Endothelial cell of umbilical vein (primary cell): ENCODE measurements at regions not wholly inside any gene's neighbourhood (a gene's known extent, or its start where the extent isn't known, plus 50 kb on each side); places are given as distances from the start of the nearest gene placed in this dataset.

Source experiments
- BruUV-seq: library from RNA; stranded (reverse); fragments of 400-500 nt; replicated peaks from 2 replicates; lab custom pipeline; 2021; lab: Mats Ljungman, UMichigan
- CTCF ChIA-PET: fragments of 300-600, 350-600 bp; sonication (Branson Sonifier 250); formaldehyde crosslinking; loops from one replicate; lab custom pipeline; 2021; ENCODE audit warnings: antibody characterized with exemption, inconsistent platforms; lab: Charles Lee
- POLR2A ChIA-PET: fragments of 300-600, 350-600 bp; sonication (Branson Sonifier 250); formaldehyde crosslinking; loops from one replicate; lab custom pipeline; 2021; ENCODE audit warnings: antibody characterized with exemption, inconsistent platforms; lab: Charles Lee
- DNase-seq: peaks from one replicate; pipeline ENCODE4 v3.0.0-alpha.2; 2011; ENCODE audit warnings: low read depth, low spot score
- FAIRE-seq: peaks from 2 replicates; lab custom pipeline; 2011; peaks lifted over from hg19 to GRCh38; lab: Jason Lieb, UNC
- H2AFZ ChIP-seq: 2 replicates; pipeline ENCODE4 v1.6.0; 2012; ENCODE audit warnings: low read depth, low read length, control low read depth, inconsistent platforms
- H3K27ac ChIP-seq: 2 replicates; pipeline ENCODE4 v1.5.1; 2011; ENCODE audit warnings: low read depth, mild to moderate bottlenecking, control low read depth, low read length, moderate library complexity; ENCODE audit not compliant: insufficient read depth
- H3K27me3 ChIP-seq, 2 experiments: 2 replicates each; pipeline versions ENCODE4 v1.6.0 to v1.6.1; 2011; ENCODE audit warnings: low read length in 2 of 2, mixed read lengths in 1 of 2; ENCODE audit not compliant: control insufficient read depth in 2 of 2, insufficient read depth in 2 of 2
- H3K36me3 ChIP-seq, 2 experiments: 2 replicates in 1 of 2; 3 replicates in 1 of 2; pipeline ENCODE4 v1.5.1; 2011; ENCODE audit warnings: low read length in 2 of 2, mild to moderate bottlenecking in 1 of 2, moderate library complexity in 1 of 2; ENCODE audit not compliant: control insufficient read depth in 2 of 2, insufficient read depth in 2 of 2; ENCODE audit errors: extremely low read depth in 1 of 2
- H3K4me1 ChIP-seq: 3 replicates; pipeline ENCODE4 v1.5.1; 2011; ENCODE audit warnings: mild to moderate bottlenecking, low read length; ENCODE audit not compliant: control insufficient read depth, insufficient read depth; ENCODE audit errors: extremely low read depth
- H3K4me2 ChIP-seq: 2 replicates; pipeline ENCODE4 v1.6.1; 2011; ENCODE audit warnings: low read length, control low read depth, mixed read lengths; ENCODE audit not compliant: insufficient read depth
- H3K4me3 ChIP-seq, 3 experiments: fragments of 200-600 bp in 1 of 3; sonication (generic), shearing (Covaris generic) in 1 of 3; replicated peaks in 1 of 3; 2 replicates each; pipeline ENCODE4 v1.5.1; 2011 to 2016; ENCODE audit warnings: control low read depth in 3 of 3, low read length in 3 of 3, mild to moderate bottlenecking in 2 of 3, inconsistent platforms in 1 of 3, low read depth in 1 of 3, moderate library complexity in 1 of 3; ENCODE audit not compliant: insufficient read depth in 1 of 3
- H3K79me2 ChIP-seq: 2 replicates; pipeline ENCODE4 v1.6.0; 2012; ENCODE audit warnings: low read length, inconsistent platforms; ENCODE audit not compliant: control insufficient read depth, insufficient read depth
- H3K9ac ChIP-seq: replicated peaks from 2 replicates; pipeline ENCODE3; 2011; ENCODE audit warnings: low read length, control low read depth; ENCODE audit not compliant: insufficient read depth; ENCODE audit errors: extremely low read depth
- H3K9me1 ChIP-seq: replicated peaks from 3 replicates; pipeline ENCODE4 v1.6.0; 2011; ENCODE audit warnings: mild to moderate bottlenecking, low read length; ENCODE audit not compliant: control insufficient read depth, insufficient read depth; ENCODE audit errors: extremely low read depth
- H3K9me3 ChIP-seq: replicated peaks from 2 replicates; pipeline ENCODE4 v1.5.1; 2012; ENCODE audit warnings: low read length, inconsistent platforms; ENCODE audit not compliant: control insufficient read depth, insufficient read depth
- H4K20me1 ChIP-seq: replicated peaks from 2 replicates; pipeline ENCODE3; 2011; ENCODE audit warnings: mild to moderate bottlenecking, low read length; ENCODE audit not compliant: control insufficient read depth, insufficient read depth; ENCODE audit errors: extremely low read depth
- EZH2 ChIP-seq: IDR thresholded peaks from 2 replicates; pipeline ENCODE4 v1.6.1; 2012; ENCODE audit warnings: borderline replicate concordance, low read depth, mild to moderate bottlenecking, moderate library complexity, low read length, inconsistent platforms; ENCODE audit not compliant: severe bottlenecking
- FOS ChIP-seq: IDR thresholded peaks from 2 replicates; pipeline ENCODE4 v1.6.1; 2011; ENCODE audit warnings: mild to moderate bottlenecking, low read length, moderate library complexity, borderline replicate concordance; ENCODE audit not compliant: insufficient read depth
- GATA2 ChIP-seq: IDR thresholded peaks from 2 replicates; pipeline ENCODE4 v1.7.0; 2011; ENCODE audit warnings: low read depth, mild to moderate bottlenecking, moderate library complexity, mixed read lengths, low read length; ENCODE audit not compliant: insufficient read length, insufficient read depth
- JUN ChIP-seq: IDR thresholded peaks from 2 replicates; pipeline ENCODE4 v1.6.1; 2011; ENCODE audit warnings: borderline replicate concordance, low read depth; ENCODE audit not compliant: insufficient read length, insufficient read depth
- MYC ChIP-seq: IDR thresholded peaks from one replicate; pipeline ENCODE4 v1.6.1; 2011; ENCODE audit warnings: mild to moderate bottlenecking, low read depth, low read length
- POLR2A ChIP-seq: IDR thresholded peaks from 2 replicates; pipeline ENCODE4 v1.6.1; 2012; ENCODE audit warnings: low read depth, mild to moderate bottlenecking, control low read depth, low read length
- POLR2AphosphoS5 ChIP-seq: IDR thresholded peaks from 2 replicates; pipeline ENCODE4 v1.6.1; 2012; ENCODE audit warnings: low read depth, mild to moderate bottlenecking, control low read depth, low read length, moderate library complexity; ENCODE audit not compliant: insufficient read depth
- dilution Hi-C: fragments of 300-500 bp; cut with MboI; formaldehyde crosslinking; loops from one replicate; pipeline ENCODE4 v1.15.0; 2019; ENCODE audit warnings: low sequenced_read_pairs; ENCODE audit not compliant: extremely low pct_ligation_motif_present
- intact Hi-C: fragments of 100-400 bp; cut with micrococcal nuclease; formaldehyde crosslinking; loops from one replicate; pipeline ENCODE4 v1.10.0; 2022
- TF ChIP-seq, protein P1 (sequence below): IDR thresholded peaks from 2 replicates; pipeline ENCODE4 v1.6.1; 2011; ENCODE audit not compliant: insufficient read depth, insufficient read length
- TF ChIP-seq, protein P2 (sequence below), 2 donors: IDR thresholded peaks; 1 replicate in 1 of 2; 2 replicates in 1 of 2; pipeline ENCODE4 v1.5.1; 2011; ENCODE audit warnings: low read length in 2 of 2, mild to moderate bottlenecking in 2 of 2, moderate library complexity in 2 of 2, control low read depth in 1 of 2, inconsistent platforms in 1 of 2, low read depth in 1 of 2; ENCODE audit not compliant: insufficient read depth in 1 of 2; ENCODE audit errors: extremely low read depth in 1 of 2

DNA sequence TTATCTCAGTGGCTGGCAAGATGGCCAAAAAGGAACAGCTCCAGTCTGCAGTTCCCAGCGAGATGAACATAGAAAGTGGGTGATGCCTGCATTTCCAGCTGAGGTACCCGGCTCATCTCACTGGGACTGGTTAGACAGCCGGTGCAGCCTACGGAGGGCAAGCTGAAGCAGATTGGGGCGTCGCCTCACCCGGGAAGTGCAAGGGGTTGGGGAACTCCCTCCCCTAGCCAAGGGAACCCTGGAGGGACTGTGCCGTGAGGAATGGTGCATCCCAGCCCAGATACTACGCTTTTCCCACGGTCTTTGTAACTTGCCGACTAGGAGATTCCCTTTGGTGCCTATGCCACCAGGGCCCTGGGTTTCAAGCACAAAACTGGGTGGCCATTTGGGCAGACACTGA lies 324.7 kb downstream of the GJA1 start:
- dilution Hi-C loops = no loop called here
- DNase-seq = no peak

More for the DNA sequence above, 324.7 kb downstream of the GJA1 start:
- no peak for TF ChIP-seq FOS
- TF ChIP-seq JUN = no peak
- TF ChIP-seq MYC = no peak
- no peak for TF ChIP-seq GATA2
- no peak for TF ChIP-seq POLR2AphosphoS5
- TF ChIP-seq POLR2A = no peak
- no peak for TF ChIP-seq EZH2
- TF ChIP-seq, protein P1, sequence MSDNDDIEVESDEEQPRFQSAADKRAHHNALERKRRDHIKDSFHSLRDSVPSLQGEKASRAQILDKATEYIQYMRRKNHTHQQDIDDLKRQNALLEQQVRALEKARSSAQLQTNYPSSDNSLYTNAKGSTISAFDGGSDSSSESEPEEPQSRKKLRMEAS = no peak
- TF ChIP-seq, protein P2, sequence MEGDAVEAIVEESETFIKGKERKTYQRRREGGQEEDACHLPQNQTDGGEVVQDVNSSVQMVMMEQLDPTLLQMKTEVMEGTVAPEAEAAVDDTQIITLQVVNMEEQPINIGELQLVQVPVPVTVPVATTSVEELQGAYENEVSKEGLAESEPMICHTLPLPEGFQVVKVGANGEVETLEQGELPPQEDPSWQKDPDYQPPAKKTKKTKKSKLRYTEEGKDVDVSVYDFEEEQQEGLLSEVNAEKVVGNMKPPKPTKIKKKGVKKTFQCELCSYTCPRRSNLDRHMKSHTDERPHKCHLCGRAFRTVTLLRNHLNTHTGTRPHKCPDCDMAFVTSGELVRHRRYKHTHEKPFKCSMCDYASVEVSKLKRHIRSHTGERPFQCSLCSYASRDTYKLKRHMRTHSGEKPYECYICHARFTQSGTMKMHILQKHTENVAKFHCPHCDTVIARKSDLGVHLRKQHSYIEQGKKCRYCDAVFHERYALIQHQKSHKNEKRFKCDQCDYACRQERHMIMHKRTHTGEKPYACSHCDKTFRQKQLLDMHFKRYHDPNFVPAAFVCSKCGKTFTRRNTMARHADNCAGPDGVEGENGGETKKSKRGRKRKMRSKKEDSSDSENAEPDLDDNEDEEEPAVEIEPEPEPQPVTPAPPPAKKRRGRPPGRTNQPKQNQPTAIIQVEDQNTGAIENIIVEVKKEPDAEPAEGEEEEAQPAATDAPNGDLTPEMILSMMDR (IDR thresholded peaks at IDR 0.05; ENCODE audit: extremely low read depth in 1 of 2, insufficient read depth in 1 of 2, low read depth in 1 of 2, low read length in 2 of 2) = no peak
- no peaks in the 10 kb centered on the region for H3K9me1 ChIP-seq
- H3K4me2 ChIP-seq = no peak overlapping the region
- no peaks in the 10 kb centered on the region for H3K9me3 ChIP-seq
- intact Hi-C loops = no loop called here
- H3K79me2 ChIP-seq = no peaks in the 10 kb centered on the region
- no peaks in the 10 kb centered on the region for H3K36me3 ChIP-seq
- no peaks in the 10 kb centered on the region for H4K20me1 ChIP-seq
- no TSS peak for BruUV-seq
- no peak overlapping the region for H2AFZ ChIP-seq
- FAIRE-seq = no peak
- POLR2A ChIA-PET = no interaction called here
- CTCF ChIA-PET = interaction anchor here (0.7 to 1.5 kb wide), 2 partner anchors 14 to 331 kb away, joined by 3 to 4 read pairs; no protein-coding TSS in a partner anchor
- H3K27ac ChIP-seq = no peak overlapping the region
- no peaks in the 10 kb centered on the region for H3K4me1 ChIP-seq
- H3K27me3 ChIP-seq = no peaks in the 10 kb centered on the region
- H3K9ac ChIP-seq = no peak overlapping the region
- no peak overlapping the region for H3K4me3 ChIP-seq
